ENCODE measurements at regions not wholly inside any gene's neighbourhood (a gene's known extent, or its start where the extent isn't known, plus 50 kb on each side); places are given as distances from the start of the nearest gene placed in this dataset.

DNA sequence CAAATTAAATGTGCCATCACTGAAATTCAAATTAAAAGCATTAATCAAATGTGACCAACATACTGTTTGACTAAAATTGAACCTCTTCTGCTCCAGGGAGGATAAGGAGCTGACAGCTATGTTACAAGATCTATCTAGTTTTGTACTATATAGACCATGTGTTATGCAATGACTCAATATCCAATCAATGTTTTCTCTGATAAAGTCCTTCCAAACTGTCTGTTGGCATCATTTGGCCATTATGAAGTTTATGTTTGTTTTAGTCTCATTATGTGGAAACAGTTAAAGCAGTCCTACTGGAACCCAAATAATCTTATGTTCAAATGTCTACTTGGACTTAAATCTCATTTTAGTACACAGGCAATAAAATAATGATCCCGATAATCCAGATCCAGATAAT lies 267.0 kb upstream of the THBS1 start:
- H3K36me3 ChIP-seq = no peaks in the 10 kb centered on the region
- H3K27me3 ChIP-seq = no peaks in the 10 kb centered on the region
- in situ Hi-C loops (cut with MboI; ENCODE audit: low pct_ligation_motif_present in 1 of 4, low pct_unique_long_range_greater_than_20kb in 1 of 4, low sequenced_read_pairs in 3 of 4) (loop anchor here in 2 of 4 donors (10.0 to 25.0 kb wide), 2 partner anchors 261 to 502 kb away; no protein-coding TSS in a partner anchor), intact Hi-C loops (cut with DNase I; ENCODE audit: low total_unique reads) (no loop called here)
- H3K27ac ChIP-seq = peak overlapping the region in 2 of 4 donors; percentile 70 to 77
- H3K4me3 ChIP-seq = no peak overlapping the region
- H3K4me1 ChIP-seq = peaks cover 0 to 39% (median 2%) of the 10 kb centered on the region in 4 donors
- 42 to 46% methylated on average over 1 of the region's 1 CpG for whole genome bisulfite sequencing, 2 donors (ENCODE audit: low coverage in 1 of 2)
- no peak for TF ChIP-seq POLR2A (IDR thresholded peaks at IDR 0.05)
- TF ChIP-seq EP300 (IDR thresholded peaks at IDR 0.05; ENCODE audit: low read depth) = no peak
- TF ChIP-seq, protein P1, sequence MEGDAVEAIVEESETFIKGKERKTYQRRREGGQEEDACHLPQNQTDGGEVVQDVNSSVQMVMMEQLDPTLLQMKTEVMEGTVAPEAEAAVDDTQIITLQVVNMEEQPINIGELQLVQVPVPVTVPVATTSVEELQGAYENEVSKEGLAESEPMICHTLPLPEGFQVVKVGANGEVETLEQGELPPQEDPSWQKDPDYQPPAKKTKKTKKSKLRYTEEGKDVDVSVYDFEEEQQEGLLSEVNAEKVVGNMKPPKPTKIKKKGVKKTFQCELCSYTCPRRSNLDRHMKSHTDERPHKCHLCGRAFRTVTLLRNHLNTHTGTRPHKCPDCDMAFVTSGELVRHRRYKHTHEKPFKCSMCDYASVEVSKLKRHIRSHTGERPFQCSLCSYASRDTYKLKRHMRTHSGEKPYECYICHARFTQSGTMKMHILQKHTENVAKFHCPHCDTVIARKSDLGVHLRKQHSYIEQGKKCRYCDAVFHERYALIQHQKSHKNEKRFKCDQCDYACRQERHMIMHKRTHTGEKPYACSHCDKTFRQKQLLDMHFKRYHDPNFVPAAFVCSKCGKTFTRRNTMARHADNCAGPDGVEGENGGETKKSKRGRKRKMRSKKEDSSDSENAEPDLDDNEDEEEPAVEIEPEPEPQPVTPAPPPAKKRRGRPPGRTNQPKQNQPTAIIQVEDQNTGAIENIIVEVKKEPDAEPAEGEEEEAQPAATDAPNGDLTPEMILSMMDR (IDR thresholded peaks at IDR 0.05) = no peak
- no peak for TF ChIP-seq POLR2AphosphoS5 (IDR thresholded peaks at IDR 0.05)
- H3K9me3 ChIP-seq = no peaks in the 10 kb centered on the region
- no peak for DNase-seq

DNA sequence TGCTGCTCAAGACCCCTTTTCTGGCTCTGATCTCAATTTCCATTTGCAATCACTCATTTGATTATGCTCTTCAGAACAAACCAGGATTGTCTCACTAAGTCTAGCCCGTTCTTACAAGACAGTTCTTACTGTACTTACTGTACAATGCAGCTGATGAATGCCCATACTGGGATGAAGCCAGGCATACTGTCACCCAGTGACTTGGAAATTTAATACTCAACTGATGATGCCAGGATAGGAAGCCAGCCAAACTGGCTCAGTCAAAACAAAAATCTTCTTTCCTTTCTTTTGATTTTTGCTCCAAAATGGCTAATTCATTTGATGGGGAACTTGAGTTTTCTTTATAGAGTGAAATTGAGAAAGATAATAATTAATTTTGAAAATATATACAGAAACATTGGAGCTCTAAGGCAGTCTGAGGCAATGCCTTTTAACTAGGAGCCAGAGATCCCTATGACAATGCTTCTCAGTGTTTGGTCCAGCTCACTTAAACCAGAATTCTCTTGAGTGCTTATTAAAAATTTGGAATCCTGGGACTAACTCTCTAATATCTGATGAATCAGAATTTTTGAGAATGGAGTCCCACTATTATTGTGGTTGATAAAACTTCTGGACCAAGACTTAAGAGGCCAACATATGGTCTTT lies 265.6 kb upstream of the THBS1 start:
- H3K9me3 ChIP-seq = peaks cover 0 to 3% of the 10 kb centered on the region in 2 donors
- DNase-seq = no peak
- no peaks in the 10 kb centered on the region for H3K36me3 ChIP-seq
- H3K27ac ChIP-seq = no peak overlapping the region
- no peaks in the 10 kb centered on the region for H3K27me3 ChIP-seq
- H3K4me1 ChIP-seq = peaks cover 0 to 39% (median 2%) of the 10 kb centered on the region in 4 donors
- no peak overlapping the region for H3K4me3 ChIP-seq
- WGBS, 2 donors (ENCODE audit: low coverage in 1 of 2) = 73 to 80% methylated on average over 1 of the region's 1 CpG
- in situ Hi-C loops (cut with MboI; ENCODE audit: low pct_ligation_motif_present in 1 of 4, low pct_unique_long_range_greater_than_20kb in 1 of 4, low sequenced_read_pairs in 3 of 4) = loop anchor here in 2 of 4 donors (10.0 to 25.0 kb wide), 2 partner anchors 259 to 503 kb away; no protein-coding TSS in a partner anchor
- intact Hi-C loops (cut with DNase I; ENCODE audit: low total_unique reads) = no loop called here
- TF ChIP-seq POLR2A (IDR thresholded peaks at IDR 0.05) (no peak), EP300 (IDR thresholded peaks at IDR 0.05; ENCODE audit: low read depth) (no peak), POLR2AphosphoS5 (IDR thresholded peaks at IDR 0.05) (no peak)
- TF ChIP-seq, protein P1 (IDR thresholded peaks at IDR 0.05) = no peak

DNA sequence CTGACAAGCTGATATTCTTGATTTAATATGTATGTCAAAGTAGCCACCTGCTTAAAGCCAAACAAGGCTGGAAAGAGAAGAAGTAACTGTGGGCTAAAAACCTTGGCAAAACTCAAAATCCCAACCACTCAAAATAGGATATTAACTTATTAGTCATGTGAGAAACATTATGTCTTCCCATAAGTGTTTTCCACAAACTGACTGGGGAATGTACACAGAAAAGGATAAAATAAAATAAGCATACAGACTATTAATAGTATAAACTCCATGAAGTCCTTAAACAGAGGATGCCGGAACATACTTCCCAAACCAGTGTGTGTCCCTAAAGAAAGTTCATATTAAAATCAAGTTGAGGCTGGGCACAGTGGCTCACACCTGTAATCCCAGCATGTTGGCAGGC lies 263.7 kb upstream of the THBS1 start:
- DNase-seq = no peak
- intact Hi-C loops (cut with DNase I; ENCODE audit: low total_unique reads) = no loop called here
- 60 to 75% methylated on average over 1 of the region's 1 CpG for WGBS, 2 donors (ENCODE audit: low coverage in 1 of 2)

DNA sequence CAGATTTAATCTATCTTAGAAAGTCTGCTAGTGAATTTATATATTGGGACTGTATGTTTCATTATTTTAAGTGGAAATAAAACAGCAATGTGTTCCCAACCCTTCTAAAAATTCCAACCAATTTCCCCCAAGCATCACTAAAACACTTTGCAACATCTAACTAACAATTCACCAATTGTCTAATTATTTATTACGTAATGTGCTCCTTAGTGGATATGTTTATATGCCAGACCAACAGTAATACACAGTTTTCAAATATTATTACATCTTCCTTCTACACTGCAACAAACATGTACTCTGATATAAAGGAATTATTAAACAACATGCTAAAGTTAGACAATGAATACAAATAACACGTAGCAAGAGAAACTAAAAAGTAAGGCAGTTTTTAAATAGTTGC lies 262.6 kb upstream of the THBS1 start:
- no peak for DNase-seq
- no peak overlapping the region for H3K4me3 ChIP-seq
- no peaks in the 10 kb centered on the region for H3K27me3 ChIP-seq
- H3K4me1 ChIP-seq = peaks cover 0 to 31% (median 2%) of the 10 kb centered on the region in 4 donors
- intact Hi-C loops (cut with DNase I; ENCODE audit: low total_unique reads) = no loop called here
- in situ Hi-C loops (cut with MboI; ENCODE audit: low pct_ligation_motif_present in 1 of 4, low pct_unique_long_range_greater_than_20kb in 1 of 4, low sequenced_read_pairs in 3 of 4) = loop anchor here in 2 of 4 donors (10.0 to 25.0 kb wide), 2 partner anchors 257 to 506 kb away; no protein-coding TSS in a partner anchor
- H3K9me3 ChIP-seq = peaks cover 7% of the 10 kb centered on the region in 2 donors
- TF ChIP-seq POLR2AphosphoS5 (IDR thresholded peaks at IDR 0.05) (no peak), EP300 (IDR thresholded peaks at IDR 0.05; ENCODE audit: low read depth) (no peak), POLR2A (IDR thresholded peaks at IDR 0.05) (no peak)
- TF ChIP-seq, protein P1 (IDR thresholded peaks at IDR 0.05) = no peak
- peak overlapping the region in 1 of 4 donors; percentile 26 for H3K27ac ChIP-seq
- no peaks in the 10 kb centered on the region for H3K36me3 ChIP-seq
- WGBS, 2 donors (ENCODE audit: low coverage in 1 of 2) = 66 to 76% methylated on average over 2 of the region's 2 CpGs

More for the DNA sequence above, 263.7 kb upstream of the THBS1 start:
- H3K4me3 ChIP-seq = no peak overlapping the region
- H3K27ac ChIP-seq = peak overlapping the region in 3 of 4 donors; percentile 13 to 26 (median 24)
- TF ChIP-seq, protein P1 (IDR thresholded peaks at IDR 0.05) = no peak
- TF ChIP-seq POLR2AphosphoS5 (IDR thresholded peaks at IDR 0.05) (peak in 1 of 3 donors; percentile 29), POLR2A (IDR thresholded peaks at IDR 0.05) (no peak), EP300 (IDR thresholded peaks at IDR 0.05; ENCODE audit: low read depth) (no peak)
- H3K36me3 ChIP-seq = no peaks in the 10 kb centered on the region
- H3K27me3 ChIP-seq = no peaks in the 10 kb centered on the region
- in situ Hi-C loops (cut with MboI; ENCODE audit: low pct_ligation_motif_present in 1 of 4, low pct_unique_long_range_greater_than_20kb in 1 of 4, low sequenced_read_pairs in 3 of 4) = loop anchor here in 2 of 4 donors (10.0 to 25.0 kb wide), 2 partner anchors 258 to 505 kb away; no protein-coding TSS in a partner anchor
- H3K4me1 ChIP-seq = peaks cover 0 to 36% (median 2%) of the 10 kb centered on the region in 4 donors
- peaks cover 7% of the 10 kb centered on the region in 2 donors for H3K9me3 ChIP-seq

All from transverse colon (tissue), 4 donors.